Upper lobe of left lung (tissue), 6 donors: ENCODE measurements at regions not wholly inside any gene's neighbourhood (a gene's known extent, or its start where the extent isn't known, plus 50 kb on each side); places are given as distances from the start of the nearest gene placed in this dataset.

Experiments
- ATAC-seq, 2 donors: fragments of 200-7000 bp; cut with Tn5 transposase; one replicate each; pipeline ENCODE4 v1.9.1; 2022; ENCODE audit warnings: mild to moderate bottlenecking in 2 of 2, moderate library complexity in 2 of 2; ENCODE audit not compliant: low FRiP score in 2 of 2
- DNase-seq, 2 donors: peaks; one replicate each; pipeline ENCODE4 v3.0.0-alpha.2; 2019 to 2020
- H3K27ac ChIP-seq, 4 donors: fragments of 200-600 bp; sonication (generic); one replicate each; pipeline ENCODE4 v1.5.1; 2016 to 2019
- H3K27me3 ChIP-seq, 4 donors: fragments of 200-600 bp; sonication (generic); one replicate each; pipeline ENCODE4 v1.5.1; 2017 to 2019
- H3K36me3 ChIP-seq, 4 donors: fragments of 200-600 bp; sonication (generic); one replicate each; pipeline ENCODE4 v1.5.1; 2016 to 2019
- H3K4me1 ChIP-seq, 4 donors: fragments of 200-600 bp; sonication (generic); one replicate each; pipeline ENCODE4 v1.5.1; 2018 to 2019
- H3K4me3 ChIP-seq, 4 donors: fragments of 200-600 bp; sonication (generic); one replicate each; pipeline ENCODE4 v1.5.1; 2017 to 2019; ENCODE audit warnings: mild to moderate bottlenecking in 2 of 4, moderate library complexity in 1 of 4
- H3K9me3 ChIP-seq, 4 donors: fragments of 200-600 bp; sonication (generic); one replicate each; pipeline ENCODE4 v1.5.1; 2018 to 2019
- CTCF ChIP-seq, 6 experiments: fragments of 450-650 bp in 4 of 6; fragments of 200-600 bp in 2 of 6; sonication (generic) in 2 of 6; IDR thresholded peaks; one replicate each; pipeline ENCODE4 v1.5.1; 2016 to 2019; ENCODE audit warnings: antibody characterized with exemption in 6 of 6
- EP300 ChIP-seq, 4 donors: sonication (generic); formaldehyde crosslinking; IDR thresholded peaks; one replicate each; pipeline ENCODE4 v1.5.1; 2017; ENCODE audit warnings: antibody characterized with exemption in 4 of 4, control low read depth in 2 of 4
- POLR2A ChIP-seq, 4 donors: fragments of 450-650 bp; IDR thresholded peaks; one replicate each; pipeline ENCODE4 v1.5.1; 2016 to 2017; ENCODE audit warnings: antibody characterized with exemption in 4 of 4, mild to moderate bottlenecking in 2 of 4
- POLR2AphosphoS5 ChIP-seq, 2 donors: sonication (generic); formaldehyde crosslinking; IDR thresholded peaks; one replicate each; pipeline ENCODE4 v1.5.1; 2017; ENCODE audit warnings: antibody characterized with exemption in 2 of 2
- WGBS, 2 donors: methylation state at CpG; one replicate each; pipeline ENCODE4 v1.1.5; 2017 to 2018; 5-methylcytosine and 5-hydroxymethylcytosine counted together
- donor health status: DM: no; HTN: no; CAD: no; lungs with moderate emphysema.
- donor health status: DM: no; HTN: yes; CAD: no; lungs with severe emphysema.

DNA sequence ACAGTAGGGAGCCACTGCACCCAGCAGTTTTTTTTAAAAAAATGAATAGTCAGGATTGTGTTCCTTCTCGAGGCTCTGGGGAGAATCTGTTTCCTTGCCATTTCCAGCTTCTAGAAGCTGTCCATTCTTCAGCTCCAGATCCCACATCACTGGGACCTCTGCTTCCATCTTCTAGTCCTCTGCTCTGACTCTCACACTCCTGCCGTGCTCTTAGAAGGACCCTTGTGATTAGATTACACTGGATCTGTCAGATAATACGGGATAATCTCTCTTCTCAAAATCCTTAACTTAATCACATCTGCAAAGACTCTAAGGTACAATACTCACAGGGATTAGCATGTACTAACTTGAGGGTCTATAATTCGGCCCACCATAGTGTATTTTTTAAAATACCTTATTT is 158.9 kb upstream of the SP4 start:
- no peaks in the 10 kb centered on the region for H3K4me1 ChIP-seq
- 80 to 81% methylated on average over 4 of the region's 4 CpGs for WGBS, 2 donors
- TF ChIP-seq EP300 (IDR thresholded peaks at IDR 0.05) (no peak), CTCF (IDR thresholded peaks at IDR 0.05) (no peak), POLR2AphosphoS5 (IDR thresholded peaks at IDR 0.05) (no peak), POLR2A (IDR thresholded peaks at IDR 0.05) (no peak)

DNA sequence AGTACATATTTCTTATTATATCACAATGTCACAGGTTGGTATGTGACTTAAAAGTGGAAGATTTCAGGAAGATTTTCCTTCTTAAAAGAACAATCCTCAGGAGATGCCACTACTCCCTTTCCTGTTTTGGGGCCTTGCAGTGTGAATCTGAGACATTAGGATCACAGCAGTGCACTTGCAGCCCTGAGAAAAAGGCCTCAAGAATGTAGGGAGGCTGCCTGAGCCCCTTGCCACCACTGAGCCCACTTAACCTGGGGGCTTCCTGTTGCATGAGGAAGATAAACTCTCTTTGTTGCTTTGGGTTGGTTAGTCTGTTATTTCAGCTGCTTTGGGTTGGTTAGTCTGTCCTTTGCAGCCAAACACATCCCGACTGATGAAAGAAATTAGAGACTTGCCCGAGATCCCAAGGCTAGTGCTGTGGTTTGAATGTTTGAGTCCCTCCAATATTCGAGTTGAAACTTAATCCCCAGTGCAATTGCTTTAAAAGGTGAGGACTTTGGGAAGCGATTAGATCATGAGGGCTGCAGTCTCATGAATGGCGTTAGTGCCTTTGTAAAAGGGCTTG is 151.3 kb upstream of the SP4 start:
- Histone ChIP-seq H3K9me3 (no peaks in the 10 kb centered on the region), H3K36me3 (no peaks in the 10 kb centered on the region), H3K27me3 (no peaks in the 10 kb centered on the region), H3K4me3 (no peak overlapping the region), H3K27ac (no peak overlapping the region), H3K4me1 (no peaks in the 10 kb centered on the region)
- 64 to 72% methylated on average over 5 of the region's 5 CpGs for WGBS, 2 donors
- TF ChIP-seq EP300 (IDR thresholded peaks at IDR 0.05) = no peak
- TF ChIP-seq POLR2A (IDR thresholded peaks at IDR 0.05) = no peak
- TF ChIP-seq POLR2AphosphoS5 (IDR thresholded peaks at IDR 0.05) = no peak
- DNase-seq = no peak
- ATAC-seq = no peak

More for the DNA sequence above, 158.9 kb upstream of the SP4 start:
- H3K36me3 ChIP-seq = no peaks in the 10 kb centered on the region
- DNase-seq (no peak), ATAC-seq (no peak)
- H3K9me3 ChIP-seq = no peaks in the 10 kb centered on the region
- H3K27me3 ChIP-seq = no peaks in the 10 kb centered on the region
- H3K27ac ChIP-seq = no peak overlapping the region
- no peak overlapping the region for H3K4me3 ChIP-seq

DNA sequence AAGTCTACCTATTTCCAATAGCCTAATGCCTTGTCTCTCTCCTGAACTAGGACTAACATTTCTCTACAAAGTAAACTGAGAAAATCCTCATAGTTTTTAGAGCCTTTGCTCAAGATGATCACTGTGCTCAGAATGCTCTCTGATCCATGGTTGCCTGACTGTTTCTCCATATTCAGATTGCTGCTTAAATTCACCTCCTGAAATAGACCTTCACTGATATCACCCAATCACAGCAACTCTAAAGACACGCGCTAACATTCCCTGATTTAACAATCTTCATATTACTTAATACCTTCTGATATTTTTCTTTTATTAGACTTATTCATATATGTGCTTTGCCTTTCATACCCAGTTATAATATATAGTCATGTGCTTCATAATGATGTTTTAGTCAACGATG is 148.9 kb upstream of the SP4 start:
- 97 to 98% methylated on average over 3 of the region's 3 CpGs for WGBS, 2 donors
- TF ChIP-seq POLR2A (IDR thresholded peaks at IDR 0.05) (no peak), CTCF (IDR thresholded peaks at IDR 0.05) (no peak), EP300 (IDR thresholded peaks at IDR 0.05) (no peak), POLR2AphosphoS5 (IDR thresholded peaks at IDR 0.05) (no peak)
- no peak for ATAC-seq
- Histone ChIP-seq H3K27me3 (no peaks in the 10 kb centered on the region), H3K36me3 (no peaks in the 10 kb centered on the region), H3K9me3 (no peaks in the 10 kb centered on the region), H3K4me3 (no peak overlapping the region), H3K27ac (no peak overlapping the region), H3K4me1 (no peaks in the 10 kb centered on the region)
- DNase-seq = no peak

GRCh38 chr7:21281193-21281592 is 146.7 kb upstream of the SP4 start:
- H3K36me3 ChIP-seq = no peaks in the 10 kb centered on the region
- H3K4me1 ChIP-seq = no peaks in the 10 kb centered on the region
- no peak overlapping the region for H3K27ac ChIP-seq
- no peak overlapping the region for H3K4me3 ChIP-seq
- ATAC-seq (no peak), DNase-seq (no peak)
- no peak for TF ChIP-seq EP300 (IDR thresholded peaks at IDR 0.05)
- TF ChIP-seq POLR2A (IDR thresholded peaks at IDR 0.05) = no peak
- TF ChIP-seq POLR2AphosphoS5 (IDR thresholded peaks at IDR 0.05) = no peak
- TF ChIP-seq CTCF (IDR thresholded peaks at IDR 0.05) = no peak
- H3K27me3 ChIP-seq = no peaks in the 10 kb centered on the region
- no peaks in the 10 kb centered on the region for H3K9me3 ChIP-seq

DNA sequence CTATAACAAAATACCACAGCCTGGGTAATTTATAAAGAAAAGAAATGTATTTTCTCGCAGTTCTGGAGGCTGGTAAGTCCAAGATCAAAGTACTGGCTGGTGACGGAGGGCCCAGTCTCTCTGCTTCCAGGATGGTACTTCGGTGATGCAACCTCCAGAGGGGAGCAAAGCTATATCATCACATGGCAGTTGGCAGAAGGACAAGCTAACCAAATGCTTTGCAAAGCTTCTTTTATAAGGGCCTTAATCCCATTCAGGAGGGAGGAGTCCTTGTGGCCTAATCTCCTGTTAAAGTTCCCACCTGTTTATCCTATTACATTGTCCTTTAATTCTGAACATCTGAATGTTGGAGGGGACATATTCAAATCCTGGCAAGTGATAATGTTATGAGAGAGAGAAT is 134.1 kb upstream of the SP4 start:
- no peak overlapping the region for H3K27ac ChIP-seq
- ATAC-seq = no peak
- no peak for DNase-seq
- WGBS, 2 donors = 90% methylated on average over 3 of the region's 3 CpGs
- H3K27me3 ChIP-seq = no peaks in the 10 kb centered on the region
- no peak overlapping the region for H3K4me3 ChIP-seq
- TF ChIP-seq EP300 (IDR thresholded peaks at IDR 0.05) (no peak), POLR2AphosphoS5 (IDR thresholded peaks at IDR 0.05) (no peak), POLR2A (IDR thresholded peaks at IDR 0.05) (no peak), CTCF (IDR thresholded peaks at IDR 0.05) (no peak)
- H3K9me3 ChIP-seq = no peaks in the 10 kb centered on the region
- no peaks in the 10 kb centered on the region for H3K36me3 ChIP-seq
- H3K4me1 ChIP-seq = no peaks in the 10 kb centered on the region
